Body of pancreas (tissue), 4 donors: ENCODE measurements at regions not wholly inside any gene's neighbourhood (a gene's known extent, or its start where the extent isn't known, plus 50 kb on each side); places are given as distances from the start of the nearest gene placed in this dataset.

Experiments used
- CTCF ChIP-seq, 7 experiments: fragments of 450-650 bp in 4 of 7; fragments of 200-600 bp in 3 of 7; sonication (generic) in 3 of 7; IDR thresholded peaks; one replicate each; pipeline ENCODE4 v1.5.1; 2016 to 2019; ENCODE audit warnings: antibody characterized with exemption in 7 of 7
- POLR2A ChIP-seq, 3 donors: fragments of 450-650 bp; IDR thresholded peaks; one replicate each; pipeline ENCODE4 v1.6.1; 2016; ENCODE audit warnings: antibody characterized with exemption in 3 of 3, mild to moderate bottlenecking in 2 of 3

GRCh38 chr20:24048024-24048611 lies 59.5 kb upstream of the GGTLC1 start:
- no peak for TF ChIP-seq CTCF (IDR thresholded peaks at IDR 0.05)
- TF ChIP-seq POLR2A (IDR thresholded peaks at IDR 0.05) = no peak
